ENCODE measurements at regions not wholly inside any gene's neighbourhood (a gene's known extent, or its start where the extent isn't known, plus 50 kb on each side); places are given as distances from the start of the nearest gene placed in this dataset.

DNA sequence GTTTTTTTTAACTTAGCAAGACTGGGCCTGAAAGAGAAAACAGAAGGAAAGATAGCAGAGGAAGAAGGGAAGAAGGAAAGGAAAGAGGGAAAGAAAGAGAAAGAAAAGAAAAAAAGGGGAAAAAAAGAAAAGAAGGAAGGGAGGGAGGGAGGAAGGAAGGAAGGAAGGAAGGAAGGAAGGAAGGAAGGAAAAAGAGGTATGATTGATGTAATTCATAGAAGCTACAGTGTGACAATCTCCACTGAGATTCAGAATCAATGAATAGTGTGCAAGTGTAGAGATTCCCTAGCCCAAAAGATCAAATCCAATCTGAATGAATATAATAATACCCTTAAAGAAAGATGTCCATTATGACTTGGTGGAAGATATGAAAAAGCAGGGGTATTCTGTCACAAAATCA lies 126.9 kb upstream of the DNAJC10 start:
- TF ChIP-seq, protein P1, sequence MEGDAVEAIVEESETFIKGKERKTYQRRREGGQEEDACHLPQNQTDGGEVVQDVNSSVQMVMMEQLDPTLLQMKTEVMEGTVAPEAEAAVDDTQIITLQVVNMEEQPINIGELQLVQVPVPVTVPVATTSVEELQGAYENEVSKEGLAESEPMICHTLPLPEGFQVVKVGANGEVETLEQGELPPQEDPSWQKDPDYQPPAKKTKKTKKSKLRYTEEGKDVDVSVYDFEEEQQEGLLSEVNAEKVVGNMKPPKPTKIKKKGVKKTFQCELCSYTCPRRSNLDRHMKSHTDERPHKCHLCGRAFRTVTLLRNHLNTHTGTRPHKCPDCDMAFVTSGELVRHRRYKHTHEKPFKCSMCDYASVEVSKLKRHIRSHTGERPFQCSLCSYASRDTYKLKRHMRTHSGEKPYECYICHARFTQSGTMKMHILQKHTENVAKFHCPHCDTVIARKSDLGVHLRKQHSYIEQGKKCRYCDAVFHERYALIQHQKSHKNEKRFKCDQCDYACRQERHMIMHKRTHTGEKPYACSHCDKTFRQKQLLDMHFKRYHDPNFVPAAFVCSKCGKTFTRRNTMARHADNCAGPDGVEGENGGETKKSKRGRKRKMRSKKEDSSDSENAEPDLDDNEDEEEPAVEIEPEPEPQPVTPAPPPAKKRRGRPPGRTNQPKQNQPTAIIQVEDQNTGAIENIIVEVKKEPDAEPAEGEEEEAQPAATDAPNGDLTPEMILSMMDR (IDR thresholded peaks at IDR 0.05): no peak
- no peak for TF ChIP-seq EP300 (IDR thresholded peaks at IDR 0.05)

Data from tibial nerve (tissue), 4 donors.